ENCODE measurements at regions not wholly inside any gene's neighbourhood (a gene's known extent, or its start where the extent isn't known, plus 50 kb on each side); places are given as distances from the start of the nearest gene placed in this dataset.

DNA sequence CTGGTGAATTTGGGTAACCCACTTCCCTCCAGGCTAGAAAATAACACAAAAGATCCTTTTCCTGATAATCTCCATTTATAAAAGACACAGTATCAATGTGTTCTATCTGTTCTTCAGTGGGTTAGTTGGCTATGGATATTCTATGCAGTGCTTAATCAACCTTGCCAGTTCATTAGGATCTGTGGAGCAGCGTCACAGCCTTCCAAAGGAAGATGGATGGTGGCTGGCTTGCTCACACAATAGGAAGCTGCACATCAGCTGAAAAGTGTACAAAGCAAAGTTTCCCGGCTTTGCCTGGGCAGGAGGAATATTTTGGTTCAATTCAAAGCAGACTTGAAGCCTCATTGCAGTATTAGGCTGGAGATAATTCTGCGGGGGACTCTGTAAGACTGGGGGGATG lies 70.3 kb upstream of the CA10 start:
- DNase-seq (ENCODE audit: low spot score in 2 of 2, unreplicated experiment in 2 of 2): no peak
- Mint-ChIP-seq H3K27me3 (ENCODE audit: low read depth) (peaks cover 24% of the 10 kb centered on the region), H3K36me3 (no peaks in the 10 kb centered on the region), H3K4me3 (no peak overlapping the region), H3K4me1 (peaks cover 19% of the 10 kb centered on the region), H3K27ac (no peak overlapping the region), H3K9me3 (no peaks in the 10 kb centered on the region)
- TF ChIP-seq, protein P1, sequence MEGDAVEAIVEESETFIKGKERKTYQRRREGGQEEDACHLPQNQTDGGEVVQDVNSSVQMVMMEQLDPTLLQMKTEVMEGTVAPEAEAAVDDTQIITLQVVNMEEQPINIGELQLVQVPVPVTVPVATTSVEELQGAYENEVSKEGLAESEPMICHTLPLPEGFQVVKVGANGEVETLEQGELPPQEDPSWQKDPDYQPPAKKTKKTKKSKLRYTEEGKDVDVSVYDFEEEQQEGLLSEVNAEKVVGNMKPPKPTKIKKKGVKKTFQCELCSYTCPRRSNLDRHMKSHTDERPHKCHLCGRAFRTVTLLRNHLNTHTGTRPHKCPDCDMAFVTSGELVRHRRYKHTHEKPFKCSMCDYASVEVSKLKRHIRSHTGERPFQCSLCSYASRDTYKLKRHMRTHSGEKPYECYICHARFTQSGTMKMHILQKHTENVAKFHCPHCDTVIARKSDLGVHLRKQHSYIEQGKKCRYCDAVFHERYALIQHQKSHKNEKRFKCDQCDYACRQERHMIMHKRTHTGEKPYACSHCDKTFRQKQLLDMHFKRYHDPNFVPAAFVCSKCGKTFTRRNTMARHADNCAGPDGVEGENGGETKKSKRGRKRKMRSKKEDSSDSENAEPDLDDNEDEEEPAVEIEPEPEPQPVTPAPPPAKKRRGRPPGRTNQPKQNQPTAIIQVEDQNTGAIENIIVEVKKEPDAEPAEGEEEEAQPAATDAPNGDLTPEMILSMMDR (IDR thresholded peaks at IDR 0.05; ENCODE audit: unreplicated experiment): no peak

DNA sequence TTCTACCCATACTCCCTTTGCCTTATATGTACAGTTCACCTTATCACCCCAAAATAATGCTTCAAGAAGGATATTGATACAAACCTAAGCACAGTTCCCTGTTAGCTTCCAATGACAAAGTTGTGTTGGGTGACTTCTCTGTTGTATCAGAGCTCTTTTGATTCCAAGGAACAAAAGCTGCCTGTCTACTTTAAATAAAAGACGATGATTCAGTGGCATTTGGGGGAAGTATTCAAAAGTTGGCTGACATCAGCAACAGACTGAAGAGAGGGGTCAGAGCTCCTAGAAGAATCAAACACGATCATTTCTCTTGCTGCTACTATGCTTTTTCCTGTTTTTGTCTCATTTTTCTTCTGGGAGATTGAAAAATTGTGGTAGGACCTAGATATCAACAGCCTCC lies 69.4 kb upstream of the CA10 start:
- Mint-ChIP-seq H3K27me3 (ENCODE audit: low read depth) (peaks cover 24% of the 10 kb centered on the region), H3K9me3 (no peaks in the 10 kb centered on the region), H3K4me3 (no peak overlapping the region), H3K27ac (no peak overlapping the region), H3K36me3 (no peaks in the 10 kb centered on the region), H3K4me1 (peaks cover 19% of the 10 kb centered on the region)
- no peak for DNase-seq (ENCODE audit: low spot score in 2 of 2, unreplicated experiment in 2 of 2)
- TF ChIP-seq, protein P1 (IDR thresholded peaks at IDR 0.05; ENCODE audit: unreplicated experiment): no peak

DNA sequence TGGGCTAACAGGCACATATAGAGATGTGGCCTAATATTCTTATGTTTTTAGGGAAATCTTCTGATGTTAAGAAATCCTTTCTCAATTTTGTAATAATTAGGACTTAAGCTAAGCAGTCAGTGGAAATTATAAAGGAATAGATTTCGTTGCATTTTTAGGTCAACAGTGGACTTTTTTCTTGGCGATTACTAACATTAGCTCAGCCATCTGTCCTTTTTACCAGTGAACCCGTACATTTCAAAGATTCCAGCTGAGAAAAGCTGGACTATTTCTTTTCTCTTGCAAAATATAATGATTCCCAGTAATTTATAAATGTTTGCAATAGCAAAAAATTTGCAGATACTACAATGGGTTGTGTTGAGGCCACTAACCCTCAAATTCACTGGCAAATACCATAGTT lies 54.9 kb upstream of the CA10 start:
- TF ChIP-seq, protein P1 (IDR thresholded peaks at IDR 0.05; ENCODE audit: unreplicated experiment): no peak
- peaks cover 13% of the 10 kb centered on the region for H3K27me3 Mint-ChIP-seq (ENCODE audit: low read depth)
- H3K4me1 Mint-ChIP-seq: peaks cover 5% of the 10 kb centered on the region
- peaks cover 8% of the 10 kb centered on the region for H3K9me3 Mint-ChIP-seq
- DNase-seq (ENCODE audit: low spot score in 2 of 2, unreplicated experiment in 2 of 2): no peak
- H3K36me3 Mint-ChIP-seq: no peaks in the 10 kb centered on the region
- no peak overlapping the region for H3K4me3 Mint-ChIP-seq
- H3K27ac Mint-ChIP-seq: no peak overlapping the region

DNA sequence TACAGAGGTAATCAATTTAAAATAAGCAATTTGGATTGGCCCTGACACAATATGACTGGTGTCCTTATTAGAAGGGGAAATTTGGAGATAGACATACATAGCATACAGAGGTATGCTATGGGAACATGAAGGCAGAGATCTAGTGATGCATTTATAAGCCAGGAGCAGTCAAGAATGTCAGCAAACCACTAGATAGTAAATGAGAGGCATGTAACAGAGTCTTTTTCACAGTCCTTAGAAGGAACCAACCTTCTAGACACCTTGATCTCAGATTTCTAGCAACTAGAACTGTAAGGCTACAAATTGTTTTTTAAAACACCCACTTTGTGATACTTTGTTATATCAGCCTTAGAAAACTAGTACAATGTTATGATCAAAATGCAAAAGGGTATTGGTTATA lies 54.3 kb upstream of the CA10 start:
- peaks cover 8% of the 10 kb centered on the region for H3K9me3 Mint-ChIP-seq
- H3K27me3 Mint-ChIP-seq (ENCODE audit: low read depth): peaks cover 13% of the 10 kb centered on the region
- DNase-seq (ENCODE audit: low spot score in 2 of 2, unreplicated experiment in 2 of 2): no peak
- TF ChIP-seq, protein P1 (IDR thresholded peaks at IDR 0.05; ENCODE audit: unreplicated experiment): no peak
- H3K4me1 Mint-ChIP-seq: peaks cover 9% of the 10 kb centered on the region
- H3K27ac Mint-ChIP-seq: no peak overlapping the region
- no peak overlapping the region for H3K4me3 Mint-ChIP-seq
- no peaks in the 10 kb centered on the region for H3K36me3 Mint-ChIP-seq

DNA sequence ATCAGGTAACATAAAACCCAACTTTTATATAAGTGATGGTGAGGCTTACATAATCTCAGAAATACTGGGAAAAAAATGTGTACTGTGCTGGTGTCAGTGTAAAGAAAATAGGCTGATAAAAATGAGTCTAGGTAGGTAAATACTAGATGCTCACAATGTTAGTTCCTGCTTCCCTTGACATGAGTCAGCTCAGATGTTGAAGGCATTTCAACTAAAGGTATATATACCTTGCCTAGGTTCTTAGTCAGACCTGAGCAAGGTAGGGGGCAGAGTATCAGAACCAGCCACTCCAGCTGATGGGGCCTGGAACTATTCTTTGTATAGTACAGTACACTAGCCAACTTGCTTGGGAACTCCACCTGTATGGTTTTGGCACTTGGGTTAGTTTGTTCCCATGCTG lies 51.0 kb upstream of the CA10 start:
- Mint-ChIP-seq H3K36me3 (no peaks in the 10 kb centered on the region), H3K27ac (no peak overlapping the region), H3K4me1 (peaks cover 20% of the 10 kb centered on the region), H3K27me3 (ENCODE audit: low read depth) (peaks cover 18% of the 10 kb centered on the region), H3K4me3 (no peak overlapping the region), H3K9me3 (peaks cover 6% of the 10 kb centered on the region)
- no peak for DNase-seq (ENCODE audit: low spot score in 2 of 2, unreplicated experiment in 2 of 2)
- TF ChIP-seq, protein P1 (IDR thresholded peaks at IDR 0.05; ENCODE audit: unreplicated experiment): no peak

Data from mesothelial cell of epicardium (in vitro differentiated cells).